ENCODE measurements at regions not wholly inside any gene's neighbourhood (a gene's known extent, or its start where the extent isn't known, plus 50 kb on each side); places are given as distances from the start of the nearest gene placed in this dataset.

- no peak overlapping the region for H3K4me3 ChIP-seq (IDR thresholded peaks at IDR 0.05; ENCODE audit: insufficient read depth, low read depth, low read length)
- no peak overlapping the region for H3K9ac ChIP-seq
- H4K20me1 ChIP-seq (ENCODE audit: insufficient read depth) = no peaks in the 10 kb centered on the region
- no peak overlapping the region for H3K4me2 ChIP-seq
- H3K27me3 ChIP-seq (ENCODE audit: insufficient read depth, low read depth) = no peaks in the 10 kb centered on the region
- no peaks in the 10 kb centered on the region for H3K36me3 ChIP-seq (ENCODE audit: insufficient read depth)
- H3K27ac ChIP-seq = no peak overlapping the region
- H3K4me1 ChIP-seq (ENCODE audit: low read depth, poor library complexity, severe bottlenecking) = no peaks in the 10 kb centered on the region
- no peaks in the 10 kb centered on the region for H3K79me2 ChIP-seq (ENCODE audit: insufficient read depth, low read depth)
- H2AFZ ChIP-seq (ENCODE audit: low read depth) = no peak overlapping the region
- no peak for TF ChIP-seq CTCF (conservative IDR thresholded peaks at IDR 0.05; ENCODE audit: low read depth, low read length)
Observed at GRCh38 chr14:83850092-83850491, 1679.9 kb upstream of the FLRT2 start.

GRCh38 chr14:83856334-83856733 lies 1673.6 kb upstream of the FLRT2 start:
- Histone ChIP-seq H3K36me3 (ENCODE audit: insufficient read depth) (no peaks in the 10 kb centered on the region), H3K27me3 (ENCODE audit: insufficient read depth, low read depth) (no peaks in the 10 kb centered on the region), H3K4me3 (IDR thresholded peaks at IDR 0.05; ENCODE audit: insufficient read depth, low read depth, low read length) (no peak overlapping the region), H2AFZ (ENCODE audit: low read depth) (no peak overlapping the region), H3K4me1 (ENCODE audit: low read depth, poor library complexity, severe bottlenecking) (no peaks in the 10 kb centered on the region), H3K27ac (no peak overlapping the region), H4K20me1 (ENCODE audit: insufficient read depth) (no peaks in the 10 kb centered on the region), H3K9ac (no peak overlapping the region), H3K4me2 (no peak overlapping the region), H3K79me2 (ENCODE audit: insufficient read depth, low read depth) (no peaks in the 10 kb centered on the region)
- TF ChIP-seq CTCF (conservative IDR thresholded peaks at IDR 0.05; ENCODE audit: low read depth, low read length) = no peak

- Histone ChIP-seq H3K4me2 (no peak overlapping the region), H3K4me1 (ENCODE audit: low read depth, poor library complexity, severe bottlenecking) (no peaks in the 10 kb centered on the region), H3K36me3 (ENCODE audit: insufficient read depth) (no peaks in the 10 kb centered on the region), H3K9ac (no peak overlapping the region), H3K27me3 (ENCODE audit: insufficient read depth, low read depth) (no peaks in the 10 kb centered on the region), H2AFZ (ENCODE audit: low read depth) (no peak overlapping the region), H3K79me2 (ENCODE audit: insufficient read depth, low read depth) (no peaks in the 10 kb centered on the region), H3K27ac (no peak overlapping the region), H3K4me3 (IDR thresholded peaks at IDR 0.05; ENCODE audit: insufficient read depth, low read depth, low read length) (no peak overlapping the region), H4K20me1 (ENCODE audit: insufficient read depth) (no peaks in the 10 kb centered on the region)
- no peak for TF ChIP-seq CTCF (conservative IDR thresholded peaks at IDR 0.05; ENCODE audit: low read depth, low read length)
Observed at GRCh38 chr14:83860631-83861155, 1669.3 kb upstream of the FLRT2 start.

- Histone ChIP-seq H2AFZ (ENCODE audit: low read depth) (no peak overlapping the region), H3K4me3 (IDR thresholded peaks at IDR 0.05; ENCODE audit: insufficient read depth, low read depth, low read length) (no peak overlapping the region), H3K4me1 (ENCODE audit: low read depth, poor library complexity, severe bottlenecking) (no peaks in the 10 kb centered on the region), H3K9ac (no peak overlapping the region), H3K4me2 (no peak overlapping the region), H3K27me3 (ENCODE audit: insufficient read depth, low read depth) (no peaks in the 10 kb centered on the region), H3K79me2 (ENCODE audit: insufficient read depth, low read depth) (no peaks in the 10 kb centered on the region), H3K27ac (no peak overlapping the region), H4K20me1 (ENCODE audit: insufficient read depth) (no peaks in the 10 kb centered on the region), H3K36me3 (ENCODE audit: insufficient read depth) (no peaks in the 10 kb centered on the region)
- no peak for TF ChIP-seq CTCF (conservative IDR thresholded peaks at IDR 0.05; ENCODE audit: low read depth, low read length)
Observed at GRCh38 chr14:83863042-83863774, 1666.7 kb upstream of the FLRT2 start.
